Keratinocyte (primary cell): ENCODE measurements at regions not wholly inside any gene's neighbourhood (a gene's known extent, or its start where the extent isn't known, plus 50 kb on each side); places are given as distances from the start of the nearest gene placed in this dataset.
"Not testable (repeated sequence)": the region's sequence is repeated elsewhere in the genome, so short reads cannot be mapped to it uniquely, and the experiment has no call there.

Source experiments
- DNase-seq: peaks from one replicate; pipeline ENCODE4 v3.0.0-alpha.2; 2011; ENCODE audit warnings: low read depth, missing footprints, low spot score
- FAIRE-seq: peaks from 2 replicates; lab custom pipeline; 2011; peaks lifted over from hg19 to GRCh38; lab: Jason Lieb, UNC
- H2AFZ ChIP-seq: 2 replicates; pipeline ENCODE4 v1.6.0; 2012; ENCODE audit warnings: low read length, control low read depth, inconsistent platforms; ENCODE audit not compliant: control insufficient read depth
- H3K27ac ChIP-seq: 2 replicates; pipeline ENCODE4 v1.5.1; 2011; ENCODE audit warnings: low read length; ENCODE audit not compliant: control insufficient read depth, insufficient read depth
- H3K27me3 ChIP-seq: 3 replicates; pipeline ENCODE4 v1.6.0; 2011; ENCODE audit warnings: low read length; ENCODE audit not compliant: control insufficient read depth, insufficient read depth; ENCODE audit errors: extremely low read depth
- H3K36me3 ChIP-seq, 2 experiments: 2 replicates in 1 of 2; 3 replicates in 1 of 2; pipeline ENCODE4 v1.5.1; 2011; ENCODE audit warnings: low read length in 2 of 2, mild to moderate bottlenecking in 1 of 2; ENCODE audit not compliant: control insufficient read depth in 2 of 2, insufficient read depth in 2 of 2; ENCODE audit errors: extremely low read depth in 1 of 2
- H3K4me1 ChIP-seq: 3 replicates; pipeline ENCODE4 v1.5.1; 2011; ENCODE audit warnings: low read length; ENCODE audit not compliant: control insufficient read depth, insufficient read depth; ENCODE audit errors: extremely low read depth
- H3K4me2 ChIP-seq: 3 replicates; pipeline ENCODE4 v1.6.0; 2011; ENCODE audit warnings: low read depth, low read length; ENCODE audit not compliant: control insufficient read depth, insufficient read depth; ENCODE audit errors: extremely low read depth
- H3K4me3 ChIP-seq, 3 experiments: fragments of 200-600 bp in 1 of 3; sonication (generic) in 1 of 3; 2 replicates in 2 of 3; 3 replicates in 1 of 3; pipeline ENCODE4 v1.5.1; 2011 to 2016; ENCODE audit warnings: low read length in 3 of 3, mild to moderate bottlenecking in 3 of 3, control low read depth in 2 of 3, inconsistent platforms in 1 of 3, low read depth in 1 of 3, mixed read lengths in 1 of 3, mixed run types in 1 of 3, moderate library complexity in 1 of 3; ENCODE audit not compliant: control insufficient read depth in 2 of 3, insufficient read depth in 2 of 3; ENCODE audit errors: extremely low read depth in 1 of 3
- H3K79me2 ChIP-seq: 2 replicates; pipeline ENCODE4 v1.6.0; 2012; ENCODE audit warnings: low read length; ENCODE audit not compliant: control insufficient read depth, insufficient read depth
- H3K9ac ChIP-seq: 3 replicates; pipeline ENCODE4 v1.6.0; 2011; ENCODE audit warnings: low read length; ENCODE audit not compliant: control insufficient read depth, insufficient read depth; ENCODE audit errors: extremely low read depth
- H3K9me1 ChIP-seq: 3 replicates; pipeline ENCODE4 v1.6.0; 2011; ENCODE audit warnings: low read length; ENCODE audit not compliant: control insufficient read depth, insufficient read depth; ENCODE audit errors: extremely low read depth
- H3K9me3 ChIP-seq: 2 replicates; pipeline ENCODE4 v1.5.1; 2012; ENCODE audit warnings: low read depth, low read length; ENCODE audit not compliant: control insufficient read depth
- H4K20me1 ChIP-seq: 3 replicates; pipeline ENCODE4 v1.6.0; 2011; ENCODE audit warnings: low read length; ENCODE audit not compliant: control insufficient read depth, insufficient read depth; ENCODE audit errors: extremely low read depth
- CTCF ChIP-seq, 3 experiments: IDR thresholded peaks in 1 of 3; conservative IDR thresholded peaks in 1 of 3; optimal IDR thresholded peaks in 1 of 3; 2 replicates in 2 of 3; 3 replicates in 1 of 3; pipeline versions ENCODE3 to v1.5.1; 2011; ENCODE audit warnings: low read length in 3 of 3, mild to moderate bottlenecking in 3 of 3, moderate library complexity in 2 of 3, control low read depth in 1 of 3, inconsistent platforms in 1 of 3; ENCODE audit not compliant: insufficient read depth in 2 of 3; ENCODE audit errors: extremely low read depth in 1 of 3
- EZH2 ChIP-seq: IDR thresholded peaks from one replicate; pipeline ENCODE4 v1.6.1; 2012; ENCODE audit warnings: inconsistent platforms, mild to moderate bottlenecking, low read length, moderate library complexity
- dilution Hi-C: fragments of 300-500 bp; cut with MboI; formaldehyde crosslinking; loops from one replicate; pipeline ENCODE4 v1.7.0; 2020; ENCODE audit warnings: low sequenced_read_pairs; ENCODE audit not compliant: extremely low pct_ligation_motif_present

- no peak for DNase-seq
- dilution Hi-C loops = no loop called here
- Histone ChIP-seq H3K27me3 (no peaks in the 10 kb centered on the region), H3K9ac (no peak overlapping the region), H3K4me3 (no peak overlapping the region), H3K9me3 (no peaks in the 10 kb centered on the region), H3K27ac (no peak overlapping the region), H3K36me3 (no peaks in the 10 kb centered on the region), H3K79me2 (no peaks in the 10 kb centered on the region), H4K20me1 (no peaks in the 10 kb centered on the region), H2AFZ (no peak overlapping the region), H3K4me2 (no peak overlapping the region), H3K9me1 (no peaks in the 10 kb centered on the region), H3K4me1 (no peaks in the 10 kb centered on the region)
- FAIRE-seq = no peak
- TF ChIP-seq CTCF (optimal IDR thresholded peaks at IDR 0.05 in 1 of 3, IDR thresholded peaks at IDR 0.05 in 1 of 3, conservative IDR thresholded peaks at IDR 0.05 in 1 of 3; ENCODE audit: extremely low read depth in 1 of 3, insufficient read depth in 2 of 3, low read length in 3 of 3) (no peak), EZH2 (no peak)
These were observed 209.4 kb downstream of the FZD1 start for GRCh38 chr7:91473619-91474018.

- DNase-seq = no peak
- Histone ChIP-seq H3K4me1 (no peaks in the 10 kb centered on the region), H3K9me1 (no peaks in the 10 kb centered on the region), H3K4me2 (no peak overlapping the region), H3K4me3 (no peak overlapping the region), H3K27me3 (no peaks in the 10 kb centered on the region), H3K27ac (no peak overlapping the region), H3K36me3 (no peaks in the 10 kb centered on the region), H3K9ac (no peak overlapping the region), H3K79me2 (no peaks in the 10 kb centered on the region), H4K20me1 (no peaks in the 10 kb centered on the region), H3K9me3 (no peaks in the 10 kb centered on the region), H2AFZ (no peak overlapping the region)
- TF ChIP-seq CTCF (optimal IDR thresholded peaks at IDR 0.05 in 1 of 3, IDR thresholded peaks at IDR 0.05 in 1 of 3, conservative IDR thresholded peaks at IDR 0.05 in 1 of 3; ENCODE audit: extremely low read depth in 1 of 3, insufficient read depth in 2 of 3, low read length in 3 of 3) (no peak), EZH2 (no peak)
- FAIRE-seq = no peak
- dilution Hi-C loops = no loop called here
These were observed 209.8 kb downstream of the FZD1 start for GRCh38 chr7:91474074-91474473.

- dilution Hi-C loops = not testable (repeated sequence)
These were observed 216.2 kb downstream of the FZD1 start for GRCh38 chr7:91480470-91480869.

More at GRCh38 chr7:91480470-91480869, 216.2 kb downstream of the FZD1 start:
- not testable (repeated sequence) for H3K9ac ChIP-seq, H3K9me3 ChIP-seq, FAIRE-seq, H3K36me3 ChIP-seq, H3K4me1 ChIP-seq, H3K4me3 ChIP-seq, H3K79me2 ChIP-seq, H3K27ac ChIP-seq, H3K4me2 ChIP-seq, H3K9me1 ChIP-seq, H2AFZ ChIP-seq, H3K27me3 ChIP-seq, H4K20me1 ChIP-seq, DNase-seq
